ENCODE measurements at regions not wholly inside any gene's neighbourhood (a gene's known extent, or its start where the extent isn't known, plus 50 kb on each side); places are given as distances from the start of the nearest gene placed in this dataset.

GRCh38 chr13:111876506-111876905, 190.4 kb upstream of the SOX1 start:
- H3K9me3 ChIP-seq (ENCODE audit: control insufficient read depth in 4 of 4, low read length in 3 of 4): no peaks in the 10 kb centered on the region
- H3K4me1 ChIP-seq (ENCODE audit: control insufficient read depth in 4 of 4, insufficient read depth in 4 of 4, low read length in 3 of 4): no peaks in the 10 kb centered on the region
- no peaks in the 10 kb centered on the region for H3K36me3 ChIP-seq (ENCODE audit: control insufficient read depth in 4 of 4, insufficient read depth in 3 of 4, low read depth in 1 of 4, low read length in 3 of 4)
- WGBS: 66% methylated on average over 4 of the region's 4 CpGs
- peak; percentile 12 for DNase-seq (ENCODE audit: low spot score)
- no peak overlapping the region for H3K27ac ChIP-seq (ENCODE audit: low read depth in 1 of 2, low read length in 2 of 2)
- no peak overlapping the region for H3K4me3 ChIP-seq (ENCODE audit: low read depth in 1 of 3, low read length in 3 of 3)
- peaks cover 0 to 7% (median 0%) of the 10 kb centered on the region in 4 donors for H3K27me3 ChIP-seq (ENCODE audit: control insufficient read depth in 4 of 4, insufficient read depth in 4 of 4, low read length in 3 of 4)
- TF ChIP-seq YY1 (IDR thresholded peaks at IDR 0.05) (no peak), EGR1 (IDR thresholded peaks at IDR 0.05; ENCODE audit: low read depth in 2 of 2) (no peak), GABPA (IDR thresholded peaks at IDR 0.05 in 1 of 2, conservative IDR thresholded peaks at IDR 0.05 in 1 of 2) (no peak), TAF1 (conservative IDR thresholded peaks at IDR 0.05) (no peak), CTCF (IDR thresholded peaks at IDR 0.05; ENCODE audit: low read depth, low read length, missing input control) (no peak), REST (IDR thresholded peaks at IDR 0.05) (no peak)
- no peak overlapping the region for H3K9ac ChIP-seq (ENCODE audit: low read depth in 1 of 2, low read length in 2 of 2)

GRCh38 chr13:111877906-111878305, 189.0 kb upstream of the SOX1 start:
- Histone ChIP-seq H3K27me3 (ENCODE audit: control insufficient read depth in 4 of 4, insufficient read depth in 4 of 4, low read length in 3 of 4) (peaks cover 0 to 5% (median 0%) of the 10 kb centered on the region in 4 donors), H3K36me3 (ENCODE audit: control insufficient read depth in 4 of 4, insufficient read depth in 3 of 4, low read depth in 1 of 4, low read length in 3 of 4) (no peaks in the 10 kb centered on the region), H3K4me3 (ENCODE audit: low read depth in 1 of 3, low read length in 3 of 3) (no peak overlapping the region), H3K9me3 (ENCODE audit: control insufficient read depth in 4 of 4, low read length in 3 of 4) (no peaks in the 10 kb centered on the region), H3K9ac (ENCODE audit: low read depth in 1 of 2, low read length in 2 of 2) (no peak overlapping the region), H3K27ac (ENCODE audit: low read depth in 1 of 2, low read length in 2 of 2) (no peak overlapping the region), H3K4me1 (ENCODE audit: control insufficient read depth in 4 of 4, insufficient read depth in 4 of 4, low read length in 3 of 4) (no peaks in the 10 kb centered on the region)
- TF ChIP-seq EGR1 (IDR thresholded peaks at IDR 0.05; ENCODE audit: low read depth in 2 of 2): no peak
- no peak for TF ChIP-seq ATF3 (IDR thresholded peaks at IDR 0.05)
- TF ChIP-seq FOXA2 (IDR thresholded peaks at IDR 0.05): no peak
- no peak for TF ChIP-seq HNF4A (conservative IDR thresholded peaks at IDR 0.05)
- TF ChIP-seq NR2F2 (IDR thresholded peaks at IDR 0.05): no peak
- TF ChIP-seq TAF1 (conservative IDR thresholded peaks at IDR 0.05): no peak
- no peak for TF ChIP-seq CTCF (IDR thresholded peaks at IDR 0.05; ENCODE audit: low read depth, low read length, missing input control)
- TF ChIP-seq REST (IDR thresholded peaks at IDR 0.05): no peak
- TF ChIP-seq ZBTB33 (IDR thresholded peaks at IDR 0.05): no peak
- TF ChIP-seq SP1 (IDR thresholded peaks at IDR 0.05): no peak
- TF ChIP-seq YY1 (IDR thresholded peaks at IDR 0.05): no peak
- TF ChIP-seq MAX (IDR thresholded peaks at IDR 0.05): no peak
- TF ChIP-seq RXRA (IDR thresholded peaks at IDR 0.05): no peak
- TF ChIP-seq GABPA (IDR thresholded peaks at IDR 0.05 in 1 of 2, conservative IDR thresholded peaks at IDR 0.05 in 1 of 2): no peak
- no peak for TF ChIP-seq HNF4G (IDR thresholded peaks at IDR 0.05)
- DNase-seq (ENCODE audit: low spot score): peak; percentile 10
- WGBS: 84% methylated on average over 12 of the region's 12 CpGs

Data from liver (tissue), 8 donors.